H1 (cell line): ENCODE measurements at regions not wholly inside any gene's neighbourhood (a gene's known extent, or its start where the extent isn't known, plus 50 kb on each side); places are given as distances from the start of the nearest gene placed in this dataset.

Experiments
- CTCF ChIA-PET: fragments of 300-600 bp; sonication (Branson Sonifier 250); formaldehyde crosslinking; loops from one replicate; lab custom pipeline; 2021; ENCODE audit not compliant: partially characterized antibody; lab: Charles Lee
- POLR2A ChIA-PET: fragments of 300-600 bp; sonication (Branson Sonifier 250); formaldehyde crosslinking; loops from one replicate; lab custom pipeline; 2021; ENCODE audit warnings: inconsistent platforms; ENCODE audit not compliant: partially characterized antibody; lab: Charles Lee
- DNase-seq, 2 experiments: peaks; one replicate each; pipeline versions ENCODE4 v3.0.0 to v3.0.0-alpha.2; 2010 to 2022; ENCODE audit warnings: low spot score in 2 of 2, low read depth in 1 of 2, mixed read lengths in 1 of 2
- FAIRE-seq: peaks from 2 replicates; lab custom pipeline; 2011; peaks lifted over from hg19 to GRCh38; lab: Jason Lieb, UNC
- H2AFZ ChIP-seq: 2 replicates; pipeline ENCODE4 v1.8.1; 2012; ENCODE audit warnings: low read length, inconsistent platforms
- H2AK5ac ChIP-seq: 2 replicates; pipeline ENCODE4 v1.6.1; 2013; ENCODE audit warnings: low read depth, low read length
- H2BK120ac ChIP-seq: replicated peaks from 2 replicates; pipeline ENCODE3; 2013; ENCODE audit warnings: low read depth, low read length, inconsistent platforms
- H2BK12ac ChIP-seq: 2 replicates; pipeline ENCODE4 v1.6.1; 2013; ENCODE audit warnings: low read depth, low read length
- H2BK15ac ChIP-seq: 2 replicates; pipeline ENCODE4 v1.6.1; 2013; ENCODE audit warnings: low read length
- H2BK20ac ChIP-seq: 2 replicates; pipeline ENCODE4 v1.6.1; 2013; ENCODE audit warnings: low read length
- H2BK5ac ChIP-seq: 2 replicates; pipeline ENCODE4 v1.6.1; 2013; ENCODE audit warnings: low read depth, low read length
- H3K14ac ChIP-seq: 2 replicates; pipeline ENCODE4 v1.6.1; 2013; ENCODE audit warnings: inconsistent platforms; ENCODE audit not compliant: insufficient read length
- H3K18ac ChIP-seq: 2 replicates; pipeline ENCODE4 v1.6.1; 2013; ENCODE audit warnings: low read length; ENCODE audit errors: extremely low read depth
- H3K23ac ChIP-seq: 2 replicates; pipeline ENCODE4 v1.6.1; 2013; ENCODE audit warnings: inconsistent platforms; ENCODE audit not compliant: insufficient read length
- H3K23me2 ChIP-seq: 2 replicates; pipeline ENCODE4 v1.6.1; 2013; ENCODE audit warnings: low read depth, low read length
- H3K27ac ChIP-seq: 2 replicates; pipeline ENCODE4 v1.6.1; 2011; ENCODE audit warnings: low read depth, low read length, inconsistent platforms
- H3K27me3 ChIP-seq, 4 experiments: replicated peaks in 1 of 4; 1 replicate in 1 of 4; 2 replicates in 3 of 4; pipeline versions ENCODE4 v1.6.1 to v1.8.1; 2011 to 2013; ENCODE audit warnings: low read length in 3 of 4, mild to moderate bottlenecking in 3 of 4, inconsistent platforms in 2 of 4, mixed read lengths in 2 of 4, moderate library complexity in 1 of 4; ENCODE audit not compliant: control insufficient read depth in 3 of 4, insufficient read depth in 3 of 4; ENCODE audit errors: extremely low read depth in 1 of 4
- H3K36me3 ChIP-seq, 4 experiments: 2 replicates each; pipeline versions ENCODE4 v1.6.1 to v1.8.1; 2011 to 2013; ENCODE audit warnings: mild to moderate bottlenecking in 4 of 4, low read length in 3 of 4, moderate library complexity in 2 of 4, control low read depth in 1 of 4, inconsistent platforms in 1 of 4; ENCODE audit not compliant: insufficient read depth in 4 of 4, control insufficient read depth in 2 of 4
- H3K4ac ChIP-seq: replicated peaks from 2 replicates; pipeline ENCODE3; 2013; ENCODE audit warnings: low read length, low read depth, mixed read lengths, inconsistent platforms; ENCODE audit not compliant: insufficient read length
- H3K4me1 ChIP-seq, 4 experiments: replicated peaks in 1 of 4; 1 replicate in 1 of 4; 2 replicates in 3 of 4; pipeline versions ENCODE4 v1.6.1 to v1.8.1; 2011 to 2013; ENCODE audit warnings: low read length in 3 of 4, inconsistent platforms in 2 of 4, mixed read lengths in 1 of 4; ENCODE audit not compliant: insufficient read depth in 4 of 4, control insufficient read depth in 3 of 4
- H3K4me2 ChIP-seq, 2 experiments: 2 replicates each; pipeline versions ENCODE4 v1.6.1 to v1.8.1; 2011 to 2013; ENCODE audit warnings: low read depth in 2 of 2, low read length in 2 of 2, control low read depth in 1 of 2, inconsistent platforms in 1 of 2, mild to moderate bottlenecking in 1 of 2; ENCODE audit not compliant: insufficient read depth in 1 of 2
- H3K4me3 ChIP-seq, 4 experiments: fragments of 200-600, 300-600 bp in 1 of 4; sonication (generic), shearing (Covaris generic), sonication (Bioruptor Twin) in 1 of 4; 2 replicates each; pipeline versions ENCODE4 v1.5.1 to v1.8.1; 2011 to 2016; ENCODE audit warnings: low read length in 4 of 4, low read depth in 3 of 4, control low read depth in 2 of 4, inconsistent platforms in 2 of 4, mild to moderate bottlenecking in 2 of 4, mixed read lengths in 1 of 4, moderate library complexity in 1 of 4; ENCODE audit not compliant: insufficient read depth in 2 of 4; ENCODE audit errors: extremely low read depth in 1 of 4
- H3K56ac ChIP-seq: replicated peaks from 2 replicates; pipeline ENCODE3; 2013; ENCODE audit warnings: low read depth, mild to moderate bottlenecking, mixed read lengths, low read length, inconsistent platforms; ENCODE audit not compliant: insufficient read length
- H3K79me1 ChIP-seq: 2 replicates; pipeline ENCODE4 v1.6.1; 2013; ENCODE audit warnings: low read depth, low read length, control low read depth
- H3K79me2 ChIP-seq, 2 experiments: 2 replicates each; pipeline versions ENCODE4 v1.6.1 to v1.8.1; 2012 to 2013; ENCODE audit warnings: low read length in 2 of 2, mild to moderate bottlenecking in 2 of 2, inconsistent platforms in 1 of 2; ENCODE audit not compliant: insufficient read depth in 2 of 2, control insufficient read depth in 1 of 2
- H3K9ac ChIP-seq, 4 experiments: replicated peaks in 1 of 4; 1 replicate in 1 of 4; 2 replicates in 3 of 4; pipeline versions ENCODE4 v1.6.1 to v1.8.1; 2011 to 2013; ENCODE audit warnings: low read depth in 3 of 4, low read length in 3 of 4, control low read depth in 2 of 4, mild to moderate bottlenecking in 2 of 4, moderate library complexity in 2 of 4, inconsistent platforms in 1 of 4; ENCODE audit errors: extremely low read depth in 1 of 4
- H3K9me3 ChIP-seq, 2 experiments: 2 replicates each; pipeline versions ENCODE4 v1.6.1 to v1.8.1; 2012 to 2013; ENCODE audit warnings: mild to moderate bottlenecking in 2 of 2, moderate library complexity in 2 of 2, control low read depth in 1 of 2, inconsistent platforms in 1 of 2, low read depth in 1 of 2, low read length in 1 of 2, mixed read lengths in 1 of 2; ENCODE audit not compliant: insufficient read depth in 2 of 2
- H4K20me1 ChIP-seq, 2 experiments: replicated peaks in 1 of 2; 2 replicates each; pipeline versions ENCODE3 to v1.8.1; 2011 to 2013; ENCODE audit warnings: inconsistent platforms in 2 of 2, low read length in 2 of 2, mild to moderate bottlenecking in 1 of 2; ENCODE audit not compliant: insufficient read depth in 2 of 2, control insufficient read depth in 1 of 2
- H4K5ac ChIP-seq: 2 replicates; pipeline ENCODE4 v1.6.1; 2013; ENCODE audit warnings: low read length, low read depth, mixed read lengths, inconsistent platforms; ENCODE audit not compliant: insufficient read length
- H4K8ac ChIP-seq: 2 replicates; pipeline ENCODE4 v1.8.0; 2013; ENCODE audit warnings: mild to moderate bottlenecking, moderate library complexity, low read length, inconsistent platforms; ENCODE audit not compliant: insufficient read depth; ENCODE audit errors: extremely low read depth
- H4K91ac ChIP-seq: replicated peaks from 2 replicates; pipeline ENCODE3; 2013; ENCODE audit warnings: low read length, mixed read lengths, inconsistent platforms; ENCODE audit not compliant: insufficient read length
- BRCA1 ChIP-seq: IDR thresholded peaks from 2 replicates; pipeline ENCODE4 v1.6.1; 2012; ENCODE audit warnings: low read depth, low read length, improper control_type of control experiment
- CBX5 ChIP-seq: fragments of 300-800, 300-1000 bp; sonication (generic); IDR thresholded peaks from 2 replicates; pipeline ENCODE4 v1.7.1; 2016; ENCODE audit warnings: antibody characterized with exemption, low read length, low read depth
- CBX8 ChIP-seq: fragments of 300-800, 300-1000 bp; sonication (generic); IDR thresholded peaks from 2 replicates; pipeline ENCODE4 v1.7.1; 2016; ENCODE audit warnings: low read depth, low read length, borderline replicate concordance
- HDAC2 ChIP-seq, 2 experiments: fragments of 300-600 bp in 1 of 2; sonication (generic) in 1 of 2; IDR thresholded peaks; 2 replicates each; pipeline ENCODE4 v1.6.1; 2011 to 2012; ENCODE audit warnings: low read depth in 2 of 2, low read length in 2 of 2, mild to moderate bottlenecking in 2 of 2, moderate library complexity in 2 of 2, borderline replicate concordance in 1 of 2, inconsistent platforms in 1 of 2
- JUND ChIP-seq: IDR thresholded peaks from 2 replicates; pipeline ENCODE4 v1.6.1; 2011; ENCODE audit warnings: mild to moderate bottlenecking, improper control_type of control experiment, low read length
- MAFK ChIP-seq: IDR thresholded peaks from 2 replicates; pipeline ENCODE4 v1.6.1; 2012; ENCODE audit warnings: low read depth, mild to moderate bottlenecking, improper control_type of control experiment, low read length
- RAD21 ChIP-seq, 2 experiments: IDR thresholded peaks in 1 of 2; conservative IDR thresholded peaks in 1 of 2; 2 replicates each; pipeline ENCODE4 v1.6.1; 2011; ENCODE audit warnings: low read depth in 2 of 2, low read length in 2 of 2, improper control_type of control experiment in 1 of 2, inconsistent platforms in 1 of 2, mild to moderate bottlenecking in 1 of 2, moderate library complexity in 1 of 2
- RBBP5 ChIP-seq: IDR thresholded peaks from 2 replicates; pipeline ENCODE4 v1.7.1; 2012; ENCODE audit warnings: low read depth, mild to moderate bottlenecking, inconsistent platforms, low read length, moderate library complexity, borderline replicate concordance
- RFX5 ChIP-seq: IDR thresholded peaks from 2 replicates; pipeline ENCODE4 v1.6.1; 2011; ENCODE audit warnings: low read depth, low read length, improper control_type of control experiment, borderline replicate concordance
- SAP30 ChIP-seq: fragments of 300-600 bp; sonication (generic); IDR thresholded peaks from 2 replicates; pipeline ENCODE4 v1.7.1; 2012; ENCODE audit warnings: low read length, moderate library complexity, mild to moderate bottlenecking, inconsistent platforms; ENCODE audit not compliant: insufficient read depth, insufficient replicate concordance
- SIRT6 ChIP-seq: IDR thresholded peaks from one replicate; pipeline ENCODE4 v1.7.1; 2012; ENCODE audit warnings: low read length, inconsistent platforms
- TCF12 ChIP-seq: IDR thresholded peaks from 2 replicates; pipeline ENCODE4 v1.6.1; 2011; ENCODE audit warnings: low read depth, mild to moderate bottlenecking, low read length
- YY1 ChIP-seq: IDR thresholded peaks from 2 replicates; pipeline ENCODE4 v1.6.1; 2011; ENCODE audit warnings: low read depth, mild to moderate bottlenecking, low read length
- WGBS, 2 experiments: shearing (Covaris generic) in 1 of 2; methylation state at CpG; one replicate each; pipeline versions ENCODE4 v1.1.6 to v1.1.7; 2013 to 2015; ENCODE audit warnings: low lambda C conversion rate in 2 of 2, mixed read lengths in 2 of 2, inconsistent platforms in 1 of 2, low coverage in 1 of 2, missing lambda C conversion rate in 1 of 2; ENCODE audit not compliant: insufficient replicate concordance in 2 of 2, insufficient coverage in 1 of 2, insufficient read length in 1 of 2; ENCODE audit errors: extremely low coverage in 1 of 2, missing lambda C conversion rate in 1 of 2; 5-methylcytosine and 5-hydroxymethylcytosine counted together
- TF ChIP-seq, protein P1 (sequence below): IDR thresholded peaks from 2 replicates; pipeline ENCODE4 v1.6.1; 2012; ENCODE audit warnings: inconsistent platforms

- Histone ChIP-seq H2AFZ (no peak overlapping the region), H3K36me3 (no peaks in the 10 kb centered on the region), H4K8ac (no peak overlapping the region), H3K27ac (no peak overlapping the region), H2BK120ac (no peak overlapping the region), H3K56ac (no peak overlapping the region), H3K79me1 (no peaks in the 10 kb centered on the region), H3K4ac (no peak overlapping the region), H3K23ac (no peak overlapping the region), H2BK12ac (no peak overlapping the region), H3K9me3 (no peaks in the 10 kb centered on the region), H3K4me3 (no peak overlapping the region), H3K18ac (no peak overlapping the region), H4K91ac (no peak overlapping the region), H3K23me2 (no peaks in the 10 kb centered on the region), H3K9ac (no peak overlapping the region), H2AK5ac (no peak overlapping the region), H2BK20ac (no peak overlapping the region), H4K5ac (no peak overlapping the region), H2BK15ac (no peak overlapping the region), H4K20me1 (no peaks in the 10 kb centered on the region), H3K14ac (no peak overlapping the region), H3K27me3 (no peaks in the 10 kb centered on the region), H2BK5ac (no peak overlapping the region), H3K4me2 (no peak overlapping the region), H3K4me1 (peaks cover 0 to 4% (median 2%) of the 10 kb centered on the region in 4 experiments; a peak in 2 of 7 replicates), H3K79me2 (no peaks in the 10 kb centered on the region)
- CTCF ChIA-PET, result interaction anchor here (7.1 kb wide), 1 partner anchor 13 kb away, joined by 48 read pairs; no protein-coding TSS in a partner anchor
- POLR2A ChIA-PET, result no interaction called here
- DNase-seq (no peak), FAIRE-seq (no peak)
- WGBS, 2 experiments, result 97% methylated on average over 2 of the region's 2 CpGs; no CpG with 5 or more reads in 1 of the 2 experiments
- TF ChIP-seq TCF12, result no peak
- no peak for TF ChIP-seq BRCA1
- no peak for TF ChIP-seq RBBP5
- TF ChIP-seq JUND, result no peak
- TF ChIP-seq, protein P1, sequence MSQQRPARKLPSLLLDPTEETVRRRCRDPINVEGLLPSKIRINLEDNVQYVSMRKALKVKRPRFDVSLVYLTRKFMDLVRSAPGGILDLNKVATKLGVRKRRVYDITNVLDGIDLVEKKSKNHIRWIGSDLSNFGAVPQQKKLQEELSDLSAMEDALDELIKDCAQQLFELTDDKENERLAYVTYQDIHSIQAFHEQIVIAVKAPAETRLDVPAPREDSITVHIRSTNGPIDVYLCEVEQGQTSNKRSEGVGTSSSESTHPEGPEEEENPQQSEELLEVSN, result no peak
- TF ChIP-seq RFX5, result no peak
- TF ChIP-seq SAP30, result no peak
- no peak for TF ChIP-seq CBX5
- no peak for TF ChIP-seq YY1
- no peak for TF ChIP-seq HDAC2 (IDR thresholded peaks at IDR 0.05; ENCODE audit: borderline replicate concordance in 1 of 2, low read depth in 2 of 2, low read length in 2 of 2)
- no peak for TF ChIP-seq CBX8
- TF ChIP-seq MAFK, result no peak
- TF ChIP-seq RAD21 (IDR thresholded peaks at IDR 0.05 in 1 of 2, conservative IDR thresholded peaks at IDR 0.05 in 1 of 2; ENCODE audit: low read depth in 2 of 2, low read length in 2 of 2), result no peak
- TF ChIP-seq SIRT6, result no peak
Measured at GRCh38 chr18:25881149-25881548, 209.3 kb downstream of the SS18 start.
